GM23248 (cell line): ENCODE measurements at regions not wholly inside any gene's neighbourhood (a gene's known extent, or its start where the extent isn't known, plus 50 kb on each side); places are given as distances from the start of the nearest gene placed in this dataset.

Experiments used
- EZH2 ChIP-seq: fragments of 200-600 bp; sonication (generic); IDR thresholded peaks from 2 replicates; pipeline ENCODE4 v1.6.1; 2018; ENCODE audit warnings: antibody characterized with exemption, mild to moderate bottlenecking; ENCODE audit not compliant: insufficient read depth, poor library complexity, severe bottlenecking
- EZH2phosphoT487 ChIP-seq: fragments of 200-600 bp; sonication (generic); IDR thresholded peaks from 2 replicates; pipeline ENCODE4 v1.6.1; 2018; ENCODE audit warnings: antibody characterized with exemption, moderate library complexity, mild to moderate bottlenecking, low read depth; ENCODE audit not compliant: insufficient read depth

DNA sequence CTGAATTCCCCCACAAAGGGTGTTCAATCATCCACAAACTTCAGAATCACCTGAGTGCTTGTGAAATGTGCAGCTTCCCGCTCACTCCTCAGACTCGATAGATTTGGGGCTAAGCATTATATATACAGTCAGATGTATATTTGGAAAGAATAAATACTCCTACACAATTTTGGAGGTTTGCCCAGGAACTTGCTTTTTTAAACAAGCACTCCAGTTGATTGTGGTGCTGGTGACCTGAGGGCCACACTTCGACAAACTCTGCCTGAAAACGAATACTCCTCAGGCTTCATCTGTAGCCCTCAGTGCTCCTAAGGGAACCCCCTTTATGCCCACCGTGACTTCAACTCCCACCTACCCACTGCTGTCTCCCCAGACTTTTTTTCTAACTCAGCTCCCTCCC lies 211.6 kb downstream of the INHBA start:
- no peak for TF ChIP-seq EZH2
- no peak for TF ChIP-seq EZH2phosphoT487
